ENCODE measurements at regions not wholly inside any gene's neighbourhood (a gene's known extent, or its start where the extent isn't known, plus 50 kb on each side); places are given as distances from the start of the nearest gene placed in this dataset.

GRCh38 chr10:8811201-8811600 lies 756.7 kb downstream of the GATA3 start:
- Mint-ChIP-seq H3K27me3 (ENCODE audit: unreplicated experiment) (no peaks in the 10 kb centered on the region), H3K4me3 (ENCODE audit: unreplicated experiment) (no peak overlapping the region), H3K9me3 (ENCODE audit: unreplicated experiment) (no peaks in the 10 kb centered on the region), H3K27ac (ENCODE audit: unreplicated experiment) (no peak overlapping the region), H3K4me1 (ENCODE audit: unreplicated experiment) (no peaks in the 10 kb centered on the region), H3K36me3 (ENCODE audit: low read depth, unreplicated experiment) (no peaks in the 10 kb centered on the region)
- TF ChIP-seq CTCF (IDR thresholded peaks at IDR 0.05; ENCODE audit: unreplicated experiment): no peak
- DNase-seq (ENCODE audit: low spot score): no peak

GRCh38 chr10:8815969-8816368 lies 761.5 kb downstream of the GATA3 start:
- no peak overlapping the region for H3K27ac Mint-ChIP-seq (ENCODE audit: unreplicated experiment)
- no peaks in the 10 kb centered on the region for H3K4me1 Mint-ChIP-seq (ENCODE audit: unreplicated experiment)
- H3K4me3 Mint-ChIP-seq (ENCODE audit: unreplicated experiment): no peak overlapping the region
- no peaks in the 10 kb centered on the region for H3K9me3 Mint-ChIP-seq (ENCODE audit: unreplicated experiment)
- no peaks in the 10 kb centered on the region for H3K36me3 Mint-ChIP-seq (ENCODE audit: low read depth, unreplicated experiment)
- no peak for TF ChIP-seq CTCF (IDR thresholded peaks at IDR 0.05; ENCODE audit: unreplicated experiment)
- no peaks in the 10 kb centered on the region for H3K27me3 Mint-ChIP-seq (ENCODE audit: unreplicated experiment)
- DNase-seq (ENCODE audit: low spot score): no peak

- H3K36me3 Mint-ChIP-seq (ENCODE audit: low read depth, unreplicated experiment): no peaks in the 10 kb centered on the region
- no peaks in the 10 kb centered on the region for H3K27me3 Mint-ChIP-seq (ENCODE audit: unreplicated experiment)
- H3K9me3 Mint-ChIP-seq (ENCODE audit: unreplicated experiment): no peaks in the 10 kb centered on the region
- no peak overlapping the region for H3K4me3 Mint-ChIP-seq (ENCODE audit: unreplicated experiment)
- no peak for TF ChIP-seq CTCF (IDR thresholded peaks at IDR 0.05; ENCODE audit: unreplicated experiment)
- no peak for DNase-seq (ENCODE audit: low spot score)
- H3K27ac Mint-ChIP-seq (ENCODE audit: unreplicated experiment): no peak overlapping the region
- H3K4me1 Mint-ChIP-seq (ENCODE audit: unreplicated experiment): no peaks in the 10 kb centered on the region
These were observed 762.8 kb downstream of the GATA3 start for GRCh38 chr10:8817299-8817698.

GRCh38 chr10:8825611-8826010 lies 771.1 kb downstream of the GATA3 start:
- no peak for DNase-seq (ENCODE audit: low spot score)
- Mint-ChIP-seq H3K9me3 (ENCODE audit: unreplicated experiment) (no peaks in the 10 kb centered on the region), H3K36me3 (ENCODE audit: low read depth, unreplicated experiment) (no peaks in the 10 kb centered on the region), H3K27me3 (ENCODE audit: unreplicated experiment) (no peaks in the 10 kb centered on the region), H3K4me1 (ENCODE audit: unreplicated experiment) (no peaks in the 10 kb centered on the region), H3K27ac (ENCODE audit: unreplicated experiment) (no peak overlapping the region), H3K4me3 (ENCODE audit: unreplicated experiment) (no peak overlapping the region)
- TF ChIP-seq CTCF (IDR thresholded peaks at IDR 0.05; ENCODE audit: unreplicated experiment): no peak

GRCh38 chr10:8829592-8829991 lies 775.1 kb downstream of the GATA3 start:
- no peak for TF ChIP-seq CTCF (IDR thresholded peaks at IDR 0.05; ENCODE audit: unreplicated experiment)
- H3K27me3 Mint-ChIP-seq (ENCODE audit: unreplicated experiment): no peaks in the 10 kb centered on the region
- H3K9me3 Mint-ChIP-seq (ENCODE audit: unreplicated experiment): no peaks in the 10 kb centered on the region
- no peak overlapping the region for H3K4me3 Mint-ChIP-seq (ENCODE audit: unreplicated experiment)
- no peaks in the 10 kb centered on the region for H3K36me3 Mint-ChIP-seq (ENCODE audit: low read depth, unreplicated experiment)
- no peak overlapping the region for H3K27ac Mint-ChIP-seq (ENCODE audit: unreplicated experiment)
- no peak for DNase-seq (ENCODE audit: low spot score)
- no peaks in the 10 kb centered on the region for H3K4me1 Mint-ChIP-seq (ENCODE audit: unreplicated experiment)
